Left renal cortex interstitium (tissue), 4 donors: ENCODE measurements at regions not wholly inside any gene's neighbourhood (a gene's known extent, or its start where the extent isn't known, plus 50 kb on each side); places are given as distances from the start of the nearest gene placed in this dataset.
"Not testable (repeated sequence)": the region's sequence is repeated elsewhere in the genome, so short reads cannot be mapped to it uniquely, and the experiment has no call there.

Experiments used
- DNase-seq, 4 donors: peaks; one replicate each; pipeline ENCODE4 v3.0.0-alpha.2; 2013; ENCODE audit warnings: low read depth in 4 of 4, low spot score in 2 of 4, missing footprints in 1 of 4

DNA sequence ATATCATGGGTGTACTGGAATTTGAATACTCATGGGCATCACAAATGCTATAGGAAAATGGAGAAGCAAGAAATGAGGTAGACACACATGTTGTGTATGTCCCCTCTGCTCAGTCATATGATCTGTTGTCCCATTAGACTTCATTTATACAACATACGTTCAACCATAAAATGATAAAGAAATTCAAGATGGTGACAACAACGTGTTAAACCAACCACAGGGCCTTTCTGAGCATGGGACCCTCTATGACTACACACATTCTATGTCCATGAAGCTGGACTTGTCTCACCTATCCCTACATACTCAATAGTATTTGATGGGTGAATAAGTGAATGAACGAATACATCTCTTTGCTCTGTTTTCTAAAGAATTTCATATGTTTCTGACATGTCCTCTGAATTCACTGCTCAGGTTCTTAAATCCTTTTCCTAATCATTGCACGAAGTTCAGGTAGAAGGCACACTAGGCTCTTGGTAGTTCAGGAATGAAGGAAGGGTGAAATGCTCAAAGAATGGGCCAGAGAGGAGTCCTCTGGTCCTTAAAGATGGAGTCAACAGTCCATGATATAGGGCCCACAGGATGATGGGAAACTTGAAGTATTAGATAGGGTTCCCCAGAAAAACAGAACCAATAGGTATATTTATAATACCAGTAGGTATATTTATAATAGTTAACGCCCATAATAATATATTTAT lies 105.7 kb upstream of the PPM1H start:
- no peak for DNase-seq

DNA sequence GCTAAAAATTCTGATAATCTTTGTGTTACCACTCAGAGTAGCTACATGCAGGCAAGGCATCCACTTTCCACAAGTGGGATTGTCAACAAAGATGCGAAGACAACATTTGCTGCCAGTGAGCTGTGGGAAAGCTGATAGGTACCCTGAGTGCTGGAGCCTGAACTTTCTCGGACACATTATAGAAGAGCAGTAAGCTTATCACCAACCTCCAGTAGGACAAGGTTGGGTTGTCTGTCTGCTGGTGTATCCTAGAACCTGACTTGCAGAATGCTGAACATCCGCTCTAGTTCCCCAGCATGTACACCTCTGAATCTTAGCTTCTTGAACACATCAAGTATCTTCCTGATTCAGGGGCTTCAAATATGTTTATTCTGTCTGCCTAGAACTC lies 103.8 kb upstream of the PPM1H start:
- no peak for DNase-seq

DNA sequence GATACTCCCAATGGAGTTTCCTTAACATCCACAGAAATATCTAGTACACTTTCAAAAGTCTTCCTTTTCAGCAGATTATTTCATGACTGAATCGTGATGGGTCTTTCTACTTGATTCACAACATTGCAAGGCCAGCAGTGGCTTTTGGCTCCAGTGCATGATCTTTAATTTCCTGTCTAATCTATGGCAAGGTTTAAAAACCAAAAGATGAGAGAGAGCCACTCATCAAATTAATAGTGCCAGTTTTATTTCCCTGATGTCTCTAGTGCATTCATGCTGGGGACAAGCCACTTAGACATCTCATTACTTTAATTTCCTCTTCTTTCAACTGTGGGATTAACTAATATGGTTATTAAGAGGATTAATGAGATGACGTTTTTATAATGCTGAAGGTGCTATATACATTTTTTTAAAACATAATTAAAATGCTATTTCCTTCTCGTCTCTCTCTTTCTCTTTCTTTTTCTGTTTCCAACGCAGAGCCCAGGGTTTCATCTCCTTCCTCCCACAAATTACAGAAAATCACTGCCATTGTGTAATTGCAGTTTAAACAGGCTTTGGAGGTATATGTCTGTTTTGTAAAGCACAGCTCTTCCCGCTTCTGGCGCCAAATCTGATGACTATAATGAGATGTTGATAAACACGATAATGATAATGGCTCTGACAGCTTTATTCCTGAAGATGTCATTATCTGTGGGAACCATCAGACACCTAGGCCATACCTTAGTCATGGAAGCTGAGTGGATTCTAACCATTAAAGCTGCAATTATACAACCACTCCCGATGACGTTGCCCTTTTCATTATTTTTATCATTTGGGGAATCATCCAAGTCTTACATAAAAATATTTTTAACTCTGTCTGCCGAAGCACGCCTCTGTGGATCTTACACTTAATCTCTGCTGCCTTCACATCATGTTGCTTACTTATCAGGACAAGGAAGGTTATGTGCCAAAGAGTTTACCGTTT lies 103.1 kb upstream of the PPM1H start:
- DNase-seq = peak in 1 of 4 donors; percentile 3

DNA sequence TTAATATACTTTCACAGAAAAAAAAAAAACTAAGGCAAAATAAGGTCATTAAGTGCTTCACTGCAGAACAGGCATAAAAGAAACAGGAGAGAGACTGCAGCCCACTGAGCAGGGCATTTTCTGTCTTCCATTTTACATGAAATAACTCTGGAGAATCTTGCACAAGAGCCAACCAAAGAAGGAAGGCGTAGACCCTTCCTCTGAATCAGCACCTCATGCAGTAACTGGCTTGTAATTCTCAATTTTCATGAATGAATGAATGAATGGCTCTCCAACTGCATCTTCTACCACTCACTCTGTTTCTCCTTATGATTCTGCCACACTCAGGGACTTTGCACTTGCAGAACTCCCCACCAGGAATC lies 102.0 kb upstream of the PPM1H start:
- no peak for DNase-seq

GRCh38 chr12:63036216-63036973 lies 101.4 kb upstream of the PPM1H start:
- DNase-seq = no peak

DNA sequence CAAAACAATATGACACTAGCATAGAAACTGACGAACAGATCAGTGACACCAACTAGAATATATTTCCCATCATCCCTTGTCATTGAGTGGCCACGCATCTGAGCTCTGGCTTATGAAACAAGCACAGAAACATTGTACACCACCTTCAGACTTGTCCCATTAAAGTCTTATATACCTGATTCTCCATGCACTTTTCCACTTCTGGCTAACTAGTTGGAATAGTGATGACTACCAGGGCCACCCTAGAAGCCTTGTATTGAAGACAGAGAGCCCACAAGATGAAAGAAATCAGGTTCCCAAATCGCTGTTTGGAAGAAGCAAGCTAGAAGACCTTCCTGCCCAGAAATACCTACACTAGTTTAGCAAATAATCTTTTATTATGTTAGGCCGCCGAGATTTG lies 99.7 kb upstream of the PPM1H start:
- no peak for DNase-seq

- DNase-seq = no peak
These were observed 94.7 kb upstream of the PPM1H start for GRCh38 chr12:63029676-63030075.

DNA sequence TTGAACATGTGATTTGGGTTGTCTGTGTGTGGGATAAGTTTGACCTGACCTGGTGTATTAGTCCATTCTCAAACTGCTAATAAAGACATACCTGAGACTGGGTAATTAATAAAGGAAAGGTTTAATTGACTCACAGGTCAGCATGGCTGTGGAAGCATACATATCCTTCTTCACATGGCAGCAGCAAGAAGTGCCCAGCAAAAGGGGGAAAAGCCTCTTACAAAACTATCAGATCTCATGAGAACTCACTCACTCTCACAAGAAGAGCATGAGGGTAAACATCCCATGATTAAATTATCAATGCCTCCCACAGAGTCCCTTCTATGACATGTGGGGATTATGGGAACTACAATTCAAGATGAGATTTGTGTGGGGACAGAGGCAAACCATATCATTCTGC lies 94.0 kb upstream of the PPM1H start:
- no peak for DNase-seq

- no peak for DNase-seq
These were observed 90.2 kb upstream of the PPM1H start for GRCh38 chr12:63025116-63025515.

GRCh38 chr12:63023926-63024325 lies 89.0 kb upstream of the PPM1H start:
- DNase-seq = no peak

GRCh38 chr12:63021116-63021515 lies 86.2 kb upstream of the PPM1H start:
- DNase-seq = no peak

DNA sequence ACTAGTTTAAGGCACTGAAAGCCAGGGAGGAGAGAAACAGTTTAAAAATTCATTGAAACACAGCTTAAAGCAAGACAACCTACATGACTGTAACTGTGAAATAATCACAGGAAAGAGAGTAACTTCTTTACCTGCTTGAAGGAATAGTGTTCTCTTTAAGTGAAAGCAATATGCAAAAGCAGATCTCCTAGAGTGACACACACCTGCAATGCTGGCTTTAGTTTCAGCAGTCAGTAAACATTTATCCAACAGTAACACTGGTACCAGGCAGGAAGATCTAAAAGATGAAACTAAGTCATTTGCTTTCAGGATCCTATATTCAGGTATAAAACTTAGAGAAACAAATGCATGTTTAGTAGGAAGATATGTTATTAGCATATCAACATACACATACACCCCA lies 85.3 kb upstream of the PPM1H start:
- DNase-seq = no peak

- DNase-seq = no peak
These were observed 83.3 kb upstream of the PPM1H start for GRCh38 chr12:63018273-63018672.

- no peak for DNase-seq
These were observed 78.4 kb upstream of the PPM1H start for GRCh38 chr12:63013302-63013701.

DNA sequence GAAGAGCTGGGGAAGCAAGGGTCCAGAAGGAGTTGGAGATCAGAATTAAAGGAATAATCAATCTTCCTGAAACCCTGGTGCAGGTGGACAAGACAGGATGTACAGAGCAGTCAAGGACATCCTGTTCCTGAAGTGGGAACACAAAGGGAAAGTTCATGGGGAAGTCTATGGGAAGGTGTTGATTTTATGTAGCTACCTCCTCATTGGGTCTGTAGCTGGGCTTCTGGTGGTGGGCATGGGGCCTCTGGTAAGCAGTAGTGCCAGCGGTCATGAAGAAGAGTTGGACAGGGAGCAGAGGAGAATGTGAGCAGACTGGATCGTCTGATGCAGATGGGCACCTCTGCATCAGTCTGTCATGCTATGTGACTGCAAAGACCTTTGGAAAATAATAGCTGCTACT lies 75.7 kb upstream of the PPM1H start:
- DNase-seq = no peak

- DNase-seq = no peak
These were observed 73.4 kb upstream of the PPM1H start for GRCh38 chr12:63008372-63008771.

GRCh38 chr12:63007726-63008125 lies 72.8 kb upstream of the PPM1H start:
- no peak for DNase-seq

- DNase-seq = no peak
These were observed 71.6 kb upstream of the PPM1H start for GRCh38 chr12:63006536-63006935.

- DNase-seq = no peak
These were observed 70.4 kb upstream of the PPM1H start for GRCh38 chr12:63005382-63005781.

GRCh38 chr12:63003223-63003819 lies 68.4 kb upstream of the PPM1H start:
- no peak for DNase-seq

- not testable (repeated sequence) for DNase-seq
These were observed 67.1 kb upstream of the PPM1H start for GRCh38 chr12:63002059-63002458.
